A549 (cell line): ENCODE measurements at regions not wholly inside any gene's neighbourhood (a gene's known extent, or its start where the extent isn't known, plus 50 kb on each side); places are given as distances from the start of the nearest gene placed in this dataset.

ENCODE experiments used
- ATAC-seq, 2 experiments: fragments of 200-7000 bp in 1 of 2; fragments of >200 bp in 1 of 2; cut with Nextera tagmentation in 1 of 2; cut with Tn5 transposase in 1 of 2; 3 replicates each; pipeline versions ENCODE4 v1.8.0 to v1.9.1; 2018 to 2020; ENCODE audit warnings: mild to moderate bottlenecking in 1 of 2, moderate library complexity in 1 of 2
- CTCF ChIA-PET: fragments of 300-600 bp; sonication (Branson Sonifier 250); formaldehyde crosslinking; extraction: SDS; loops from one replicate; lab custom pipeline; 2021; ENCODE audit warnings: antibody characterized with exemption, inconsistent platforms; lab: Yijun Ruan, JAX
- POLR2A ChIA-PET: fragments of 350-600 bp; formaldehyde crosslinking; extraction: SDS; loops from one replicate; lab custom pipeline; 2021; ENCODE audit warnings: antibody characterized with exemption, inconsistent platforms; lab: Yijun Ruan, JAX
- DNase-seq, 2 experiments: peaks; one replicate each; pipeline versions ENCODE4 v3.0.0 to v3.0.0-alpha.2; 2011 to 2016; ENCODE audit warnings: low read depth in 1 of 2, low spot score in 1 of 2
- FAIRE-seq: peaks from 2 replicates; lab custom pipeline; 2011; peaks lifted over from hg19 to GRCh38; lab: Jason Lieb, UNC
- H3K27ac ChIP-seq, 2 experiments: fragments of >200 bp; sonication (Bioruptor Twin); formaldehyde crosslinking; 3 replicates each; pipeline ENCODE4 v1.5.1; 2016 to 2017
- H3K4me1 ChIP-seq: fragments of >200 bp; sonication (Bioruptor Twin); formaldehyde crosslinking; 3 replicates; pipeline ENCODE4 v1.6.1; 2016
- H3K4me2 ChIP-seq: fragments of >200 bp; sonication (Bioruptor Twin); formaldehyde crosslinking; 3 replicates; pipeline ENCODE4 v1.6.1; 2016
- H3K4me3 ChIP-seq: fragments of >200 bp; sonication (Bioruptor Twin); formaldehyde crosslinking; 3 replicates; pipeline ENCODE4 v1.5.1; 2016
- H3K9me3 ChIP-seq: fragments of >200 bp; sonication (Bioruptor Twin); formaldehyde crosslinking; 3 replicates; pipeline ENCODE4 v1.6.1; 2016
- BHLHE40 ChIP-seq: IDR thresholded peaks from 2 replicates; pipeline ENCODE4 v1.6.1; 2012; ENCODE audit warnings: low read depth, low read length, inconsistent platforms
- CBX2 ChIP-seq: fragments of 200-600 bp; sonication (generic); IDR thresholded peaks from 2 replicates; pipeline ENCODE4 v1.6.1; 2016; ENCODE audit warnings: low read depth, mild to moderate bottlenecking, borderline replicate concordance
- CBX8 ChIP-seq: fragments of 200-600 bp; sonication (generic); IDR thresholded peaks from 2 replicates; pipeline ENCODE4 v1.6.1; 2016
- CHD2 ChIP-seq: fragments of 150-350 bp; IDR thresholded peaks from 2 replicates; pipeline ENCODE4 v1.6.1; 2014; ENCODE audit warnings: low read length; ENCODE audit not compliant: partially characterized antibody
- E2F6 ChIP-seq: IDR thresholded peaks from 2 replicates; pipeline ENCODE4 v1.6.1; 2012; ENCODE audit warnings: low read depth, borderline replicate concordance
- EHF ChIP-seq: fragments of 250-450 bp; sonication (Bioruptor Pico); IDR thresholded peaks from 2 replicates; pipeline ENCODE4 v1.5.0; 2020; ENCODE audit warnings: mild to moderate bottlenecking
- EHMT2 ChIP-seq: fragments of 200-600 bp; sonication (generic); IDR thresholded peaks from 2 replicates; pipeline ENCODE4 v1.6.1; 2016; ENCODE audit warnings: antibody characterized with exemption, low read depth, mild to moderate bottlenecking, moderate library complexity
- ELK1 ChIP-seq: fragments of 150-350 bp; IDR thresholded peaks from 2 replicates; pipeline ENCODE4 v1.6.1; 2014; ENCODE audit warnings: low read depth, mild to moderate bottlenecking, low read length
- ESRRA ChIP-seq: fragments of 150-350 bp; IDR thresholded peaks from 2 replicates; pipeline ENCODE4 v1.6.1; 2014; ENCODE audit warnings: mild to moderate bottlenecking, low read length, borderline replicate concordance
- GATA3 ChIP-seq: IDR thresholded peaks from 2 replicates; pipeline ENCODE4 v1.6.1; 2012; ENCODE audit warnings: borderline replicate concordance
- HOXB13 ChIP-seq: fragments of 250-450 bp; sonication (Bioruptor Pico); IDR thresholded peaks from 2 replicates; pipeline ENCODE4 v1.5.0; 2020; ENCODE audit warnings: low read depth, mild to moderate bottlenecking, moderate library complexity
- HOXB5 ChIP-seq: fragments of 250-450 bp; sonication (Bioruptor Pico); IDR thresholded peaks from 2 replicates; pipeline ENCODE4 v1.5.0; 2020; ENCODE audit warnings: mild to moderate bottlenecking, moderate library complexity
- JUN ChIP-seq, 2 experiments: fragments of >200 bp; sonication (Bioruptor Twin); formaldehyde crosslinking; IDR thresholded peaks; 2 replicates in 1 of 2; 3 replicates in 1 of 2; pipeline ENCODE4 v1.6.1; 2016 to 2017
- JUNB ChIP-seq: fragments of >200 bp; sonication (Bioruptor Twin); formaldehyde crosslinking; IDR thresholded peaks from 2 replicates; pipeline ENCODE4 v1.6.1; 2016
- KDM1A ChIP-seq: fragments of 200-600 bp; sonication (generic); IDR thresholded peaks from 2 replicates; pipeline ENCODE4 v1.6.1; 2016; ENCODE audit warnings: low read depth, mild to moderate bottlenecking
- MAFK ChIP-seq: fragments of 450-650 bp; IDR thresholded peaks from 2 replicates; pipeline ENCODE4 v1.6.1; 2014; ENCODE audit not compliant: partially characterized antibody
- MAX ChIP-seq: IDR thresholded peaks from 2 replicates; pipeline ENCODE4 v1.6.1; 2012
- MYC ChIP-seq: IDR thresholded peaks from 2 replicates; pipeline ENCODE4 v1.6.1; 2012; ENCODE audit warnings: mild to moderate bottlenecking, inconsistent platforms, low read length, improper control_type of control experiment, borderline replicate concordance
- NFE2L2 ChIP-seq: fragments of 150-350 bp; conservative IDR thresholded peaks from 2 replicates; pipeline ENCODE4 v1.6.1; 2014; ENCODE audit warnings: low read length
- NPAS2 ChIP-seq: fragments of 250-450 bp; sonication (Bioruptor Pico); IDR thresholded peaks from 2 replicates; pipeline ENCODE4 v1.8.0; 2022; ENCODE audit warnings: mild to moderate bottlenecking, moderate library complexity, borderline replicate concordance
- PBX3 ChIP-seq: IDR thresholded peaks from 2 replicates; pipeline ENCODE4 v1.6.1; 2012
- PHF8 ChIP-seq: fragments of 200-600 bp; sonication (generic); IDR thresholded peaks from 2 replicates; pipeline ENCODE4 v1.6.1; 2016; ENCODE audit warnings: low read depth, mild to moderate bottlenecking, antibody characterized with exemption, moderate library complexity, borderline replicate concordance
- RARB ChIP-seq: fragments of 250-450 bp; sonication (Bioruptor Pico); IDR thresholded peaks from 2 replicates; pipeline ENCODE4 v1.8.0; 2021; ENCODE audit warnings: mild to moderate bottlenecking, moderate library complexity
- RCOR1 ChIP-seq: fragments of 150-350 bp; IDR thresholded peaks from 2 replicates; pipeline ENCODE4 v1.6.1; 2014; ENCODE audit warnings: antibody characterized with exemption, low read length, low read depth
- RFX5 ChIP-seq: fragments of 450-650 bp; IDR thresholded peaks from 2 replicates; pipeline ENCODE4 v1.7.1; 2014; ENCODE audit warnings: antibody characterized with exemption, mild to moderate bottlenecking, moderate library complexity
- RNF2 ChIP-seq: fragments of 200-600 bp; sonication (generic); IDR thresholded peaks from 2 replicates; pipeline ENCODE4 v1.6.1; 2016; ENCODE audit warnings: low read depth, mild to moderate bottlenecking, antibody characterized with exemption, moderate library complexity, borderline replicate concordance
- SREBF2 ChIP-seq: fragments of 450-650 bp; IDR thresholded peaks from 2 replicates; pipeline ENCODE4 v1.6.1; 2014; ENCODE audit warnings: mild to moderate bottlenecking, moderate library complexity
- TFCP2L1 ChIP-seq: fragments of 250-450 bp; sonication (Bioruptor Pico); IDR thresholded peaks from 2 replicates; pipeline ENCODE4 v1.5.0; 2021; ENCODE audit warnings: mild to moderate bottlenecking
- ZSCAN20 ChIP-seq: fragments of 250-450 bp; sonication (Bioruptor Pico); IDR thresholded peaks from 2 replicates; pipeline ENCODE4 v1.8.0; 2022; ENCODE audit warnings: mild to moderate bottlenecking, moderate library complexity
- WGBS: methylation state at CpG from one replicate; pipeline ENCODE4 v1.1.6; 2017; ENCODE audit errors: missing lambda C conversion rate; 5-methylcytosine and 5-hydroxymethylcytosine counted together

GRCh38 chr4:19786616-19787015, 465.1 kb upstream of the SLIT2 start (continued):
- TF ChIP-seq ZSCAN20 (no peak), NFE2L2 (no peak)

- WGBS: 0% methylated on average over 3 of the region's 4 CpGs
- H3K4me3 ChIP-seq: no peak overlapping the region
- no peaks in the 10 kb centered on the region for H3K9me3 ChIP-seq
- no peak for FAIRE-seq
- no peak for DNase-seq
- CTCF ChIA-PET: no interaction called here
- TF ChIP-seq JUNB (no peak), EHF (CRISPR knock-in tag) (no peak), RFX5 (no peak), MAFK (no peak), MYC (no peak), ELK1 (no peak), GATA3 (no peak), BHLHE40 (no peak), CBX8 (no peak), NPAS2 (CRISPR knock-in tag) (no peak), PBX3 (no peak), EHMT2 (no peak), TFCP2L1 (CRISPR knock-in tag) (no peak), RARB (CRISPR knock-in tag) (no peak), HOXB5 (CRISPR knock-in tag) (no peak), SREBF2 (no peak)
- H3K4me1 ChIP-seq: no peaks in the 10 kb centered on the region
- no peak overlapping the region for H3K27ac ChIP-seq
- no peak overlapping the region for H3K4me2 ChIP-seq
- POLR2A ChIA-PET: no interaction called here
- ATAC-seq: no peak
These were observed 468.0 kb upstream of the SLIT2 start for GRCh38 chr4:19783667-19784223.

GRCh38 chr4:19780871-19781270, 470.8 kb upstream of the SLIT2 start:
- CTCF ChIA-PET: no interaction called here
- no peak overlapping the region for H3K4me2 ChIP-seq
- 31% methylated on average over 3 of the region's 3 CpGs for WGBS
- no peaks in the 10 kb centered on the region for H3K9me3 ChIP-seq
- POLR2A ChIA-PET: no interaction called here
- no peak for TF ChIP-seq HOXB13 (CRISPR knock-in tag)
- TF ChIP-seq RNF2: no peak
- no peak for TF ChIP-seq CHD2
- TF ChIP-seq PBX3: no peak
- TF ChIP-seq JUN (IDR thresholded peaks at IDR 0.05): no peak
- no peak for TF ChIP-seq EHF (CRISPR knock-in tag)
- TF ChIP-seq PHF8: no peak
- TF ChIP-seq BHLHE40: no peak
- TF ChIP-seq ESRRA: no peak
- no peak for TF ChIP-seq EHMT2
- TF ChIP-seq RCOR1: no peak
- TF ChIP-seq MAX: no peak
- no peak for TF ChIP-seq KDM1A
- no peak for TF ChIP-seq E2F6
- TF ChIP-seq CBX2: no peak
- H3K4me1 ChIP-seq: no peaks in the 10 kb centered on the region
- DNase-seq: no peak
- H3K27ac ChIP-seq: no peak overlapping the region
- no peak for FAIRE-seq
- H3K4me3 ChIP-seq: no peak overlapping the region
- no peak for ATAC-seq
